GM23248 (cell line): ENCODE measurements at regions not wholly inside any gene's neighbourhood (a gene's known extent, or its start where the extent isn't known, plus 50 kb on each side); places are given as distances from the start of the nearest gene placed in this dataset.

ENCODE experiments used
- EZH2 ChIP-seq: fragments of 200-600 bp; sonication (generic); IDR thresholded peaks from 2 replicates; pipeline ENCODE4 v1.6.1; 2018; ENCODE audit warnings: antibody characterized with exemption, mild to moderate bottlenecking; ENCODE audit not compliant: insufficient read depth, poor library complexity, severe bottlenecking
- EZH2phosphoT487 ChIP-seq: fragments of 200-600 bp; sonication (generic); IDR thresholded peaks from 2 replicates; pipeline ENCODE4 v1.6.1; 2018; ENCODE audit warnings: antibody characterized with exemption, moderate library complexity, mild to moderate bottlenecking, low read depth; ENCODE audit not compliant: insufficient read depth

DNA sequence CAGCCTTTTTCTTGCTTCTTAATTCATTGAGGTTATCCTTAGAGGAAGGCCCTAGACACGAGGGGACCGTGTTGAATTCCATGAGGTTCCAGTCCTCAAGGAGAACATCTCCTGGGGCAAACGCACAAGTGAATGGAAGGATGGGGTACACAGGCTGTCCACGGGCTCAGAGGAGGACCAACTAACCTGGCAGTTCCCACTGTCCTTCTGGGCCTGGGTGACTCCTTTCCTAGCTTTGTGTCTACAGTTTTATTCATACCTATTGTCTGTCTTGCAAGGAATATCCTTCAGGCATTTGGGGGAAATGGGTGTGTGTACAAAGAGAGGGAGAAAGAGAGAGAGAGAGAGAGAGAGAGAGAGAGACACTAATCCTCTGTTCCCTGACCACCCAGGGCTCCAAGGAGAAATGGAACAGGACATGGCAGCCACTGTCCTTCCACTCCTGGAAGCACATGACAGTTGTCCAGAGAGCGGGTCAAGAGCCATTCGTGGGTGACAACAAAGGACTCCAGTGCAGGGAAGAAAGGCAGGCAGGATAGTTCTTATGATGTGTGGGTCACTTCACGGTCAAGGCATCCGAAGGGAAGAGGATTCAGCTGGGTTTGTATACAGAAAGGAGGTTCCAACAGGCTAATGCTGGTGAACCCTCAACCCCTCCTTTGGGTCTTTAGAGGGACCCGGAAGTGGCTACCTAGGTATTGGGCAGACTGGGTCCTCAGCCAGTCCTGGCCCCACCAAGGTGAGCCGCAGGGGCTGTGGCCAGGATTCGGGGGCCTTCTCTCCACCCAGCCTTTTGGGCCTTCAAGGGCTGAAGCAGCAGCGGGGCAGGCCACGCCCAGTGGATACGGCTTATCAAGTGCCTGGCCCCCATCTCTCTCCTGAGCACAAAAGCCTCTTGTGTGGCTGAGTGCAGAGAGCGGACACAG is 150.6 kb downstream of the MYCN start:
- TF ChIP-seq EZH2phosphoT487 (no peak), EZH2 (no peak)
